Astrocyte (in vitro differentiated cells and primary cell): ENCODE measurements at regions not wholly inside any gene's neighbourhood (a gene's known extent, or its start where the extent isn't known, plus 50 kb on each side); places are given as distances from the start of the nearest gene placed in this dataset.

Source experiments
- DNase-seq: peaks from one replicate; pipeline ENCODE4 v3.0.0-alpha.2; 2010; ENCODE audit warnings: low read depth
- FAIRE-seq: peaks from 2 replicates; lab custom pipeline; 2011; peaks lifted over from hg19 to GRCh38; lab: Jason Lieb, UNC
- H2AFZ ChIP-seq: 2 replicates; pipeline ENCODE4 v1.6.0; 2012; ENCODE audit warnings: low read depth, low read length, inconsistent platforms
- H3K27ac ChIP-seq: 2 replicates; pipeline ENCODE4 v1.5.1; 2011; ENCODE audit warnings: low read depth, low read length, inconsistent platforms
- H3K27me3 ChIP-seq: 2 replicates; pipeline ENCODE4 v1.6.0; 2011; ENCODE audit warnings: low read length, inconsistent platforms; ENCODE audit not compliant: insufficient read depth
- H3K36me3 ChIP-seq: 2 replicates; pipeline ENCODE4 v1.5.1; 2011; ENCODE audit warnings: low read length, inconsistent platforms; ENCODE audit not compliant: insufficient read depth
- H3K4me1 ChIP-seq: 2 replicates; pipeline ENCODE4 v1.5.1; 2011; ENCODE audit warnings: low read length, inconsistent platforms; ENCODE audit not compliant: insufficient read depth
- H3K4me2 ChIP-seq: 2 replicates; pipeline ENCODE4 v1.6.0; 2012; ENCODE audit warnings: low read length, inconsistent platforms
- H3K4me3 ChIP-seq: 2 replicates; pipeline ENCODE4 v1.5.1; 2011; ENCODE audit warnings: low read depth, mild to moderate bottlenecking, low read length, inconsistent platforms; ENCODE audit not compliant: insufficient read depth
- H3K79me2 ChIP-seq: 2 replicates; pipeline ENCODE4 v1.6.0; 2012; ENCODE audit warnings: mild to moderate bottlenecking, low read length, inconsistent platforms; ENCODE audit not compliant: insufficient read depth
- H3K9ac ChIP-seq: 2 replicates; pipeline ENCODE4 v1.6.0; 2012; ENCODE audit warnings: mild to moderate bottlenecking, low read length, inconsistent platforms
- H3K9me3 ChIP-seq: 2 replicates; pipeline ENCODE4 v1.5.1; 2012; ENCODE audit warnings: low read depth, mild to moderate bottlenecking, low read length, inconsistent platforms; ENCODE audit not compliant: insufficient read depth
- H4K20me1 ChIP-seq: 2 replicates; pipeline ENCODE4 v1.6.0; 2012; ENCODE audit warnings: low read length, inconsistent platforms; ENCODE audit not compliant: insufficient read depth
- H3K27ac Mint-ChIP-seq: one replicate; pipeline ENCODE4 v1.8.0; 2021; ENCODE audit warnings: mild to moderate bottlenecking, mixed read lengths; ENCODE audit not compliant: unreplicated experiment
- H3K27me3 Mint-ChIP-seq: one replicate; pipeline ENCODE4 v1.8.0; 2021; ENCODE audit warnings: low read depth, mixed read lengths; ENCODE audit not compliant: unreplicated experiment
- H3K36me3 Mint-ChIP-seq: one replicate; pipeline ENCODE4 v1.8.0; 2021; ENCODE audit warnings: low read depth, mixed read lengths; ENCODE audit not compliant: unreplicated experiment
- H3K4me1 Mint-ChIP-seq: one replicate; pipeline ENCODE4 v1.8.0; 2021; ENCODE audit warnings: low read depth, mixed read lengths; ENCODE audit not compliant: unreplicated experiment
- H3K4me3 Mint-ChIP-seq: one replicate; pipeline ENCODE4 v1.8.0; 2021; ENCODE audit warnings: mild to moderate bottlenecking, moderate library complexity, mixed read lengths; ENCODE audit not compliant: unreplicated experiment
- H3K9me3 Mint-ChIP-seq: one replicate; pipeline ENCODE4 v1.8.0; 2021; ENCODE audit warnings: mild to moderate bottlenecking, mixed read lengths; ENCODE audit not compliant: unreplicated experiment
- EZH2 ChIP-seq: IDR thresholded peaks from 2 replicates; pipeline ENCODE4 v1.6.1; 2012; ENCODE audit warnings: mild to moderate bottlenecking, low read length, inconsistent platforms; ENCODE audit not compliant: insufficient read depth
- TF ChIP-seq, protein P1 (sequence below): IDR thresholded peaks from 2 replicates; pipeline ENCODE4 v1.5.1; 2011; ENCODE audit warnings: low read depth, mild to moderate bottlenecking, inconsistent platforms, low read length, moderate library complexity; ENCODE audit not compliant: insufficient read depth

DNA sequence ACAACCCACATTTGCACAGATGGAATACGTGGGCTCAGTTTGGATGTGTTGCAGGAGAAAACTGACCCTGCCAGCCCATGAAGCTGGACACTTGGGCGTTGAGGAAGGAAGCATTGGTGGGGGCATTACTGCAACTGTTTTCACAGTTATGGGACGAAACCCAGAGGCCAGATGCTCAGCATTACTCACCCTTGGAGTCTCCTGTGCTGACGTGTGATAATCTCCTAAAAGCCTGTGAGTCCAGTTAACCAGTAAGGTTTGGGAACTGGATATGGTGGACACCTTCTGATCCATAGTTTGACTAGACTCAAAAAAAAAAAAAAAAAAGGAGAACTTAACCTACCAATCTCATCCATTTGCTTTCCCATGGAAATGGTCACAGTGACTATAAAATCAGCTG is 52.8 kb upstream of the EGLN3 start:
- no peak overlapping the region for H3K9ac ChIP-seq
- FAIRE-seq (no peak), DNase-seq (no peak)
- Mint-ChIP-seq H3K27me3 (peaks cover 2% of the 10 kb centered on the region), H3K36me3 (no peaks in the 10 kb centered on the region), H3K4me3 (no peak overlapping the region), H3K9me3 (no peaks in the 10 kb centered on the region), H3K27ac (no peak overlapping the region), H3K4me1 (peaks cover 24% of the 10 kb centered on the region)
- no peaks in the 10 kb centered on the region for H4K20me1 ChIP-seq
- no peaks in the 10 kb centered on the region for H3K36me3 ChIP-seq
- TF ChIP-seq, protein P1, sequence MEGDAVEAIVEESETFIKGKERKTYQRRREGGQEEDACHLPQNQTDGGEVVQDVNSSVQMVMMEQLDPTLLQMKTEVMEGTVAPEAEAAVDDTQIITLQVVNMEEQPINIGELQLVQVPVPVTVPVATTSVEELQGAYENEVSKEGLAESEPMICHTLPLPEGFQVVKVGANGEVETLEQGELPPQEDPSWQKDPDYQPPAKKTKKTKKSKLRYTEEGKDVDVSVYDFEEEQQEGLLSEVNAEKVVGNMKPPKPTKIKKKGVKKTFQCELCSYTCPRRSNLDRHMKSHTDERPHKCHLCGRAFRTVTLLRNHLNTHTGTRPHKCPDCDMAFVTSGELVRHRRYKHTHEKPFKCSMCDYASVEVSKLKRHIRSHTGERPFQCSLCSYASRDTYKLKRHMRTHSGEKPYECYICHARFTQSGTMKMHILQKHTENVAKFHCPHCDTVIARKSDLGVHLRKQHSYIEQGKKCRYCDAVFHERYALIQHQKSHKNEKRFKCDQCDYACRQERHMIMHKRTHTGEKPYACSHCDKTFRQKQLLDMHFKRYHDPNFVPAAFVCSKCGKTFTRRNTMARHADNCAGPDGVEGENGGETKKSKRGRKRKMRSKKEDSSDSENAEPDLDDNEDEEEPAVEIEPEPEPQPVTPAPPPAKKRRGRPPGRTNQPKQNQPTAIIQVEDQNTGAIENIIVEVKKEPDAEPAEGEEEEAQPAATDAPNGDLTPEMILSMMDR: no peak
- no peak for TF ChIP-seq EZH2
- H3K27me3 ChIP-seq: no peaks in the 10 kb centered on the region
- H3K27ac ChIP-seq: no peak overlapping the region
- no peaks in the 10 kb centered on the region for H3K9me3 ChIP-seq
- no peak overlapping the region for H3K4me2 ChIP-seq
- H3K4me3 ChIP-seq: no peak overlapping the region
- no peaks in the 10 kb centered on the region for H3K4me1 ChIP-seq
- H3K79me2 ChIP-seq: no peaks in the 10 kb centered on the region
- H2AFZ ChIP-seq: no peak overlapping the region

DNA sequence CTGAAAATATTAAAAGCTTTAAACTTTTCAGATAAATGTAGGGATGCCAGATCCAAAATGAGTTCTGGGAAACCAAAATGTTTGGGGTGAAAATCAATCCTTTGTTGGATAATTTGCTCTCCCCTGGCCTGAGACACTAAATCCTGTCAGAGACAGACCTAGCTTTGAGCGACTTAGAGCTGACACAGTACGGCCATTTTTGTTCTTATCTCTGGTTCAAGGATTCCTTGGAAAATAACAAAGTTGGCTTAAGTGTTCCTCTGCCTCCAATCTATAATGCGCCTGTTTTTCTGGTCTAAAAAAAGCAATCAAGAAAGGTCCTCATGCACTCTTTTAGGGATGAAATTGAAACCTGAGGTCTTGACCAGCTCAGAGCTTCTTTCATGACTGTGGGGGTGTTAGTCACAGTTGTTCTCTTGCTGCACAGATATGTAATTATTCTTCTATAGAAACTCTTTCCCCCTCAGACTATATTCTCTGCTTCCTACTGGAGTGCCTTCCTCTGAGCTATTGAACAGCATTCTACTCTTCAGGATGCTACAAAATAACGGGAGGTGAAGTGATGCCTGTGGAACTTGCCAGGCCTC is 52.3 kb upstream of the EGLN3 start:
- Histone ChIP-seq H3K9ac (no peak overlapping the region), H3K9me3 (no peaks in the 10 kb centered on the region), H3K27ac (no peak overlapping the region), H3K36me3 (no peaks in the 10 kb centered on the region), H3K4me2 (no peak overlapping the region), H3K79me2 (no peaks in the 10 kb centered on the region), H2AFZ (no peak overlapping the region), H4K20me1 (no peaks in the 10 kb centered on the region), H3K4me1 (no peaks in the 10 kb centered on the region), H3K27me3 (no peaks in the 10 kb centered on the region), H3K4me3 (no peak overlapping the region)
- no peak overlapping the region for H3K27ac Mint-ChIP-seq
- H3K9me3 Mint-ChIP-seq: no peaks in the 10 kb centered on the region
- TF ChIP-seq, protein P1: no peak
- no peak for TF ChIP-seq EZH2
- H3K27me3 Mint-ChIP-seq: peaks cover 2% of the 10 kb centered on the region
- H3K4me3 Mint-ChIP-seq: no peak overlapping the region
- H3K36me3 Mint-ChIP-seq: no peaks in the 10 kb centered on the region
- FAIRE-seq (no peak), DNase-seq (no peak)
- H3K4me1 Mint-ChIP-seq: peaks cover 29% of the 10 kb centered on the region
